H9 (cell line): ENCODE measurements at regions not wholly inside any gene's neighbourhood (a gene's known extent, or its start where the extent isn't known, plus 50 kb on each side); places are given as distances from the start of the nearest gene placed in this dataset.

ENCODE experiments used
- DNase-seq: peaks from one replicate; pipeline ENCODE4 v3.0.0-alpha.2; 2017
- H2AFZ ChIP-seq: one replicate; pipeline ENCODE4 v1.6.1; 2013; ENCODE audit warnings: mild to moderate bottlenecking, low read length, control low read depth, moderate library complexity
- H2AK5ac ChIP-seq: 2 replicates; pipeline ENCODE4 v1.6.1; 2013; ENCODE audit warnings: low read length, control low read depth, mixed read lengths; ENCODE audit not compliant: insufficient read length
- H2BK120ac ChIP-seq: one replicate; pipeline ENCODE4 v1.6.1; 2013; ENCODE audit warnings: low read depth, mild to moderate bottlenecking, low read length, control low read depth, inconsistent platforms; ENCODE audit not compliant: poor library complexity, severe bottlenecking
- H2BK12ac ChIP-seq: 2 replicates; pipeline ENCODE4 v1.6.1; 2013; ENCODE audit warnings: low read length, control low read depth, mixed read lengths, low read depth; ENCODE audit not compliant: insufficient read length
- H2BK15ac ChIP-seq: 2 replicates; pipeline ENCODE4 v1.6.1; 2013; ENCODE audit warnings: low read depth, low read length, control low read depth
- H2BK20ac ChIP-seq: one replicate; pipeline ENCODE4 v1.6.1; 2013; ENCODE audit warnings: low read depth, mild to moderate bottlenecking, low read length, control low read depth, inconsistent platforms; ENCODE audit not compliant: poor library complexity, severe bottlenecking
- H2BK5ac ChIP-seq: 2 replicates; pipeline ENCODE4 v1.6.1; 2013; ENCODE audit warnings: low read length, control low read depth, mixed read lengths; ENCODE audit not compliant: insufficient read length
- H3K14ac ChIP-seq: 2 replicates; pipeline ENCODE4 v1.6.1; 2013; ENCODE audit warnings: low read length, control low read depth; ENCODE audit not compliant: insufficient read depth
- H3K18ac ChIP-seq: 2 replicates; pipeline ENCODE4 v1.6.1; 2013; ENCODE audit warnings: low read depth, mild to moderate bottlenecking, mixed read lengths, low read length, control low read depth; ENCODE audit not compliant: insufficient read length
- H3K23ac ChIP-seq: 2 replicates; pipeline ENCODE4 v1.6.1; 2013; ENCODE audit warnings: low read length, control low read depth, mixed read lengths, low read depth; ENCODE audit not compliant: insufficient read length
- H3K23me2 ChIP-seq: 2 replicates; pipeline ENCODE4 v1.6.1; 2013; ENCODE audit warnings: low read depth, mild to moderate bottlenecking, mixed read lengths, low read length, control low read depth; ENCODE audit not compliant: insufficient read length, poor library complexity, severe bottlenecking
- H3K27ac ChIP-seq: 2 replicates; pipeline ENCODE4 v1.5.1; 2013; ENCODE audit warnings: low read length, control low read depth, mixed read lengths, low read depth; ENCODE audit not compliant: insufficient read length
- H3K27me3 ChIP-seq: 2 replicates; pipeline ENCODE4 v1.6.1; 2013; ENCODE audit warnings: low read length, control low read depth, inconsistent platforms; ENCODE audit not compliant: insufficient read depth
- H3K4ac ChIP-seq: 2 replicates; pipeline ENCODE4 v1.6.1; 2013; ENCODE audit warnings: low read depth, mild to moderate bottlenecking, control low read depth, inconsistent platforms, low read length, moderate library complexity
- H3K4me1 ChIP-seq: 2 replicates; pipeline ENCODE4 v1.6.1; 2013; ENCODE audit warnings: low read length, control low read depth, inconsistent platforms; ENCODE audit not compliant: insufficient read depth
- H3K4me2 ChIP-seq: 2 replicates; pipeline ENCODE4 v1.6.1; 2013; ENCODE audit warnings: low read length, control low read depth, mixed read lengths; ENCODE audit not compliant: insufficient read length, insufficient read depth
- H3K56ac ChIP-seq: 2 replicates; pipeline ENCODE4 v1.6.1; 2013; ENCODE audit warnings: low read depth, mild to moderate bottlenecking, mixed read lengths, low read length, control low read depth; ENCODE audit not compliant: insufficient read length
- H3K79me1 ChIP-seq: 2 replicates; pipeline ENCODE4 v1.6.1; 2013; ENCODE audit warnings: low read depth, mild to moderate bottlenecking, moderate library complexity, low read length, control low read depth, inconsistent platforms; ENCODE audit not compliant: insufficient read depth, poor library complexity, severe bottlenecking
- H3K79me2 ChIP-seq: 2 replicates; pipeline ENCODE4 v1.6.1; 2013; ENCODE audit warnings: low read length, control low read depth, inconsistent platforms; ENCODE audit not compliant: insufficient read depth
- H3K9ac ChIP-seq: 2 replicates; pipeline ENCODE4 v1.6.1; 2013; ENCODE audit warnings: low read length, control low read depth, mixed read lengths; ENCODE audit not compliant: insufficient read length; ENCODE audit errors: extremely low read depth
- H3K9me3 ChIP-seq: one replicate; pipeline ENCODE4 v1.6.1; 2013; ENCODE audit warnings: low read depth, low read length, inconsistent platforms; ENCODE audit not compliant: control insufficient read depth
- H3T11ph ChIP-seq: one replicate; pipeline ENCODE4 v1.6.1; 2013; ENCODE audit warnings: mild to moderate bottlenecking, low read length, control low read depth, inconsistent platforms
- H4K20me1 ChIP-seq: one replicate; pipeline ENCODE4 v1.6.1; 2013; ENCODE audit not compliant: control insufficient read depth, insufficient read length, insufficient read depth
- H4K5ac ChIP-seq: 2 replicates; pipeline ENCODE4 v1.6.1; 2013; ENCODE audit warnings: low read depth, mild to moderate bottlenecking, mixed read lengths, low read length, control low read depth; ENCODE audit not compliant: insufficient read length
- H4K8ac ChIP-seq: replicated peaks from 2 replicates; pipeline ENCODE4 v1.6.1; 2013; ENCODE audit warnings: low read length, control low read depth, mixed read lengths, low read depth; ENCODE audit not compliant: insufficient read length
- H4K91ac ChIP-seq: 2 replicates; pipeline ENCODE4 v1.6.1; 2013; ENCODE audit warnings: low read depth, mild to moderate bottlenecking, moderate library complexity, mixed read lengths, low read length, control low read depth; ENCODE audit not compliant: insufficient read length
- H3K27ac Mint-ChIP-seq, 3 experiments: 2 replicates in 2 of 3; 3 replicates in 1 of 3; pipeline ENCODE4 v1.8.0; 2020 to 2021; ENCODE audit warnings: mixed read lengths in 3 of 3, mild to moderate bottlenecking in 1 of 3, moderate library complexity in 1 of 3
- H3K27me3 Mint-ChIP-seq: 2 replicates; pipeline ENCODE4 v1.8.0; 2021; ENCODE audit warnings: low read depth, mild to moderate bottlenecking, moderate library complexity, mixed read lengths
- H3K36me3 Mint-ChIP-seq, 3 experiments: 2 replicates in 2 of 3; 3 replicates in 1 of 3; pipeline ENCODE4 v1.8.0; 2020 to 2021; ENCODE audit warnings: low read depth in 3 of 3, mixed read lengths in 3 of 3; ENCODE audit not compliant: insufficient read depth in 1 of 3
- H3K4me1 Mint-ChIP-seq, 2 experiments: 2 replicates each; pipeline ENCODE4 v1.8.0; 2020; ENCODE audit warnings: mixed read lengths in 2 of 2
- H3K4me3 Mint-ChIP-seq, 2 experiments: 2 replicates in 1 of 2; 3 replicates in 1 of 2; pipeline ENCODE4 v1.8.0; 2020 to 2021; ENCODE audit warnings: mild to moderate bottlenecking in 2 of 2, mixed read lengths in 2 of 2, moderate library complexity in 1 of 2
- H3K9me3 Mint-ChIP-seq, 2 experiments: 2 replicates in 1 of 2; 3 replicates in 1 of 2; pipeline ENCODE4 v1.8.0; 2020; ENCODE audit warnings: mild to moderate bottlenecking in 2 of 2, mixed read lengths in 2 of 2, moderate library complexity in 1 of 2
- WGBS: extraction: QIAGEN DNeasy Blood & Tissue Kit; methylation state at CpG from one replicate; pipeline ENCODE4 v1.1.7; 2013; ENCODE audit warnings: missing lambda C conversion rate, low lambda C conversion rate, mixed read lengths; ENCODE audit not compliant: insufficient read length; ENCODE audit errors: extremely low coverage; 5-methylcytosine and 5-hydroxymethylcytosine counted together
- TF ChIP-seq, protein P1 (sequence below): fragments of 200-600 bp; sonication (generic); conservative IDR thresholded peaks from 3 replicates; pipeline ENCODE4 v1.8.0; 2021; ENCODE audit warnings: antibody characterized with exemption, mild to moderate bottlenecking

- H3T11ph ChIP-seq: no peak overlapping the region
- H3K27ac ChIP-seq: no peak overlapping the region
- no peaks in the 10 kb centered on the region for H3K9me3 ChIP-seq
- no peaks in the 10 kb centered on the region for H3K79me2 ChIP-seq
- TF ChIP-seq, protein P1, sequence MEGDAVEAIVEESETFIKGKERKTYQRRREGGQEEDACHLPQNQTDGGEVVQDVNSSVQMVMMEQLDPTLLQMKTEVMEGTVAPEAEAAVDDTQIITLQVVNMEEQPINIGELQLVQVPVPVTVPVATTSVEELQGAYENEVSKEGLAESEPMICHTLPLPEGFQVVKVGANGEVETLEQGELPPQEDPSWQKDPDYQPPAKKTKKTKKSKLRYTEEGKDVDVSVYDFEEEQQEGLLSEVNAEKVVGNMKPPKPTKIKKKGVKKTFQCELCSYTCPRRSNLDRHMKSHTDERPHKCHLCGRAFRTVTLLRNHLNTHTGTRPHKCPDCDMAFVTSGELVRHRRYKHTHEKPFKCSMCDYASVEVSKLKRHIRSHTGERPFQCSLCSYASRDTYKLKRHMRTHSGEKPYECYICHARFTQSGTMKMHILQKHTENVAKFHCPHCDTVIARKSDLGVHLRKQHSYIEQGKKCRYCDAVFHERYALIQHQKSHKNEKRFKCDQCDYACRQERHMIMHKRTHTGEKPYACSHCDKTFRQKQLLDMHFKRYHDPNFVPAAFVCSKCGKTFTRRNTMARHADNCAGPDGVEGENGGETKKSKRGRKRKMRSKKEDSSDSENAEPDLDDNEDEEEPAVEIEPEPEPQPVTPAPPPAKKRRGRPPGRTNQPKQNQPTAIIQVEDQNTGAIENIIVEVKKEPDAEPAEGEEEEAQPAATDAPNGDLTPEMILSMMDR: no peak
- H3K4me2 ChIP-seq: no peak overlapping the region
- no peaks in the 10 kb centered on the region for H4K20me1 ChIP-seq
- WGBS: no CpG with 5 or more reads among the region's 5 CpGs
- DNase-seq: no peak
- no peaks in the 10 kb centered on the region for H3K9me3 Mint-ChIP-seq
- no peak overlapping the region for H3K4ac ChIP-seq
- no peaks in the 10 kb centered on the region for H3K27me3 Mint-ChIP-seq
- H3K23ac ChIP-seq: no peak overlapping the region
- H3K4me3 Mint-ChIP-seq: no peak overlapping the region
- H3K56ac ChIP-seq: no peak overlapping the region
- peaks cover 4% of the 10 kb centered on the region in 2 experiments; a peak in 1 of 4 replicates for H3K4me1 Mint-ChIP-seq
- H2BK5ac ChIP-seq: no peak overlapping the region
- H2BK120ac ChIP-seq: no peak overlapping the region
- H3K18ac ChIP-seq: no peak overlapping the region
- H3K4me1 ChIP-seq: no peaks in the 10 kb centered on the region
- H2BK12ac ChIP-seq: no peak overlapping the region
- no peak overlapping the region for H4K8ac ChIP-seq
- no peak overlapping the region for H3K9ac ChIP-seq
- H3K79me1 ChIP-seq: no peaks in the 10 kb centered on the region
- no peak overlapping the region for H2AK5ac ChIP-seq
- no peak overlapping the region for H4K91ac ChIP-seq
- H4K5ac ChIP-seq: no peak overlapping the region
- no peak overlapping the region for H2BK20ac ChIP-seq
- no peak overlapping the region for H2BK15ac ChIP-seq
- no peak overlapping the region for H2AFZ ChIP-seq
- no peaks in the 10 kb centered on the region for H3K27me3 ChIP-seq
- peak overlapping the region in 1 of 3 experiments; percentile 19; a peak in 1 of 7 replicates for H3K27ac Mint-ChIP-seq
- no peak overlapping the region for H3K14ac ChIP-seq
- no peaks in the 10 kb centered on the region for H3K36me3 Mint-ChIP-seq
- no peaks in the 10 kb centered on the region for H3K23me2 ChIP-seq
Measured at GRCh38 chr7:80312139-80312661, 177.6 kb downstream of the GNAI1 start.
